NCI-H510A treated with DMSO at 0.1 percent for 48 hours (cell line): ENCODE measurements at regions not wholly inside any gene's neighbourhood (a gene's known extent, or its start where the extent isn't known, plus 50 kb on each side); places are given as distances from the start of the nearest gene placed in this dataset.

ENCODE experiments used
- DNase-seq: peaks from one replicate; lab custom pipeline; 2025; lab: John Stamatoyannopoulos, UW

- DNase-seq, result no peak
These were observed 56.2 kb upstream of the ZMIZ1 start for GRCh38 chr10:79012567-79012966.

GRCh38 chr10:79013406-79013987, 55.3 kb upstream of the ZMIZ1 start:
- DNase-seq, result no peak

- DNase-seq, result no peak
These were observed 54.0 kb upstream of the ZMIZ1 start for GRCh38 chr10:79014796-79015195.

GRCh38 chr10:79017882-79018520, 50.8 kb upstream of the ZMIZ1 start:
- no peak for DNase-seq

- peak; percentile 61 for DNase-seq
These were observed 50.2 kb upstream of the ZMIZ1 start for GRCh38 chr10:79018521-79019011.
